Calu3 (cell line): ENCODE measurements at regions not wholly inside any gene's neighbourhood (a gene's known extent, or its start where the extent isn't known, plus 50 kb on each side); places are given as distances from the start of the nearest gene placed in this dataset.

Source experiments
- BruUV-seq: library from RNA; stranded (reverse); fragments of 400-500 nt; replicated peaks from 2 replicates; lab custom pipeline; 2021; lab: Mats Ljungman, UMichigan
- CTCF ChIA-PET: fragments of 300-600 bp; sonication (Branson Sonifier 250); formaldehyde crosslinking; loops from one replicate; lab custom pipeline; 2022; ENCODE audit warnings: antibody characterized with exemption; lab: Charles Lee
- DNase-seq: peaks from one replicate; pipeline ENCODE4 v3.0.0; 2022
- H3K27ac Mint-ChIP-seq: one replicate; pipeline ENCODE4 v1.8.0; 2022; ENCODE audit warnings: mixed read lengths; ENCODE audit not compliant: unreplicated experiment
- H3K27me3 Mint-ChIP-seq: one replicate; pipeline ENCODE4 v1.8.0; 2022; ENCODE audit warnings: mixed read lengths; ENCODE audit not compliant: unreplicated experiment
- H3K36me3 Mint-ChIP-seq: one replicate; pipeline ENCODE4 v1.8.0; 2022; ENCODE audit warnings: mild to moderate bottlenecking, moderate library complexity, mixed read lengths; ENCODE audit not compliant: insufficient read depth, unreplicated experiment
- H3K4me1 Mint-ChIP-seq: one replicate; pipeline ENCODE4 v1.8.0; 2022; ENCODE audit warnings: mild to moderate bottlenecking, low read depth, mixed read lengths; ENCODE audit not compliant: unreplicated experiment
- H3K4me3 Mint-ChIP-seq: one replicate; pipeline ENCODE4 v1.8.0; 2022; ENCODE audit warnings: mild to moderate bottlenecking, low read depth, moderate library complexity, mixed read lengths; ENCODE audit not compliant: unreplicated experiment
- H3K9me3 Mint-ChIP-seq: one replicate; pipeline ENCODE4 v1.8.0; 2022; ENCODE audit warnings: low read depth, mixed read lengths; ENCODE audit not compliant: unreplicated experiment
- intact Hi-C: fragments of 100-400 bp; cut with micrococcal nuclease; formaldehyde crosslinking; loops from one replicate; pipeline ENCODE4 v1.10.0; 2022; ENCODE audit not compliant: unreplicated experiment
- TF ChIP-seq, protein P1 (sequence below): fragments of 200-600 bp; IDR thresholded peaks from one replicate; pipeline ENCODE4 v1.8.0; 2022; ENCODE audit warnings: antibody characterized with exemption; ENCODE audit not compliant: unreplicated experiment

DNA sequence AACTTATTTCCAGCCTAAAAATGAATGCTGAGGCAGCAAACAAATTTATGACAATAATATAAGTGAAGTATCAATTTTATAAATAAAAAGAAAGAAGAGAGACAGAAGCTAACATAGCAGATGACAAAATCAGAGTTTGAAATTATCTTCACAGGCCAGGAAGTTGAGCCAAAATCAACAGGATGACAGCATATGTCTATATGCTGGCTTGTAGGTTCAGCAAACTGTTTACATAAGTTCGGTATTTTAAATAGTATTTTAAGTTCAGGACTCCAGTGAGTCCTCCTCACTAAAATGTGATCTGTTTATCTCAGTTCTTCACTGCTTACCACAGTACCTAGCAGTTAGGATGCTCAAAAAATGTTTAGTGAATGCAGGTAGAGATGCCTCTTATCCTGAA lies 359.6 kb upstream of the SMC2 start:
- Mint-ChIP-seq H3K4me3 (no peak overlapping the region), H3K27ac (no peak overlapping the region), H3K36me3 (no peaks in the 10 kb centered on the region), H3K4me1 (no peaks in the 10 kb centered on the region), H3K9me3 (no peaks in the 10 kb centered on the region), H3K27me3 (no peaks in the 10 kb centered on the region)
- TF ChIP-seq, protein P1, sequence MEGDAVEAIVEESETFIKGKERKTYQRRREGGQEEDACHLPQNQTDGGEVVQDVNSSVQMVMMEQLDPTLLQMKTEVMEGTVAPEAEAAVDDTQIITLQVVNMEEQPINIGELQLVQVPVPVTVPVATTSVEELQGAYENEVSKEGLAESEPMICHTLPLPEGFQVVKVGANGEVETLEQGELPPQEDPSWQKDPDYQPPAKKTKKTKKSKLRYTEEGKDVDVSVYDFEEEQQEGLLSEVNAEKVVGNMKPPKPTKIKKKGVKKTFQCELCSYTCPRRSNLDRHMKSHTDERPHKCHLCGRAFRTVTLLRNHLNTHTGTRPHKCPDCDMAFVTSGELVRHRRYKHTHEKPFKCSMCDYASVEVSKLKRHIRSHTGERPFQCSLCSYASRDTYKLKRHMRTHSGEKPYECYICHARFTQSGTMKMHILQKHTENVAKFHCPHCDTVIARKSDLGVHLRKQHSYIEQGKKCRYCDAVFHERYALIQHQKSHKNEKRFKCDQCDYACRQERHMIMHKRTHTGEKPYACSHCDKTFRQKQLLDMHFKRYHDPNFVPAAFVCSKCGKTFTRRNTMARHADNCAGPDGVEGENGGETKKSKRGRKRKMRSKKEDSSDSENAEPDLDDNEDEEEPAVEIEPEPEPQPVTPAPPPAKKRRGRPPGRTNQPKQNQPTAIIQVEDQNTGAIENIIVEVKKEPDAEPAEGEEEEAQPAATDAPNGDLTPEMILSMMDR, result no peak
- no peak for DNase-seq
- CTCF ChIA-PET, result no interaction called here
- no TSS peak for BruUV-seq
- intact Hi-C loops, result no loop called here

DNA sequence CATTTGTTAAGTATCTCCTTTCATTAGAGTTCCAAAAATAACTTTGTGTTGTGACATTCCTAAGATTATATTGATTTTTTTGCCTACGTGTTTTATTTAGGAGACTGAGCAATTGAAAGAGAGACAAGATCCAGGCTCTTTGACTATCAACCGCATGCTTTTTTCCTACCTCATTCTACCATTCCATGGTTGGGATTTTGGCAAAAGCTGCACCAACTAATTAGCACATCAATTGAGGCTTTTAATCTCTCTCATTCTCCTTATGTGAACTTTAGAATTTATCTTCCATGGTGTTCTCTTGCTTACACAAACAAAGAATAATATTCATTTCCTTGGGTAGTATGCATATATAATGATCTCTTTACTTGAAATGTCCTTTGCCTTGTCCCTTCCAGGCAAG lies 338.7 kb upstream of the SMC2 start:
- no peak overlapping the region for H3K27ac Mint-ChIP-seq
- TF ChIP-seq, protein P1, result no peak
- DNase-seq, result no peak
- no peaks in the 10 kb centered on the region for H3K36me3 Mint-ChIP-seq
- H3K9me3 Mint-ChIP-seq, result peaks cover 3% of the 10 kb centered on the region
- H3K4me1 Mint-ChIP-seq, result no peaks in the 10 kb centered on the region
- CTCF ChIA-PET, result no interaction called here
- no peak overlapping the region for H3K4me3 Mint-ChIP-seq
- intact Hi-C loops, result no loop called here
- no TSS peak for BruUV-seq
- no peaks in the 10 kb centered on the region for H3K27me3 Mint-ChIP-seq

DNA sequence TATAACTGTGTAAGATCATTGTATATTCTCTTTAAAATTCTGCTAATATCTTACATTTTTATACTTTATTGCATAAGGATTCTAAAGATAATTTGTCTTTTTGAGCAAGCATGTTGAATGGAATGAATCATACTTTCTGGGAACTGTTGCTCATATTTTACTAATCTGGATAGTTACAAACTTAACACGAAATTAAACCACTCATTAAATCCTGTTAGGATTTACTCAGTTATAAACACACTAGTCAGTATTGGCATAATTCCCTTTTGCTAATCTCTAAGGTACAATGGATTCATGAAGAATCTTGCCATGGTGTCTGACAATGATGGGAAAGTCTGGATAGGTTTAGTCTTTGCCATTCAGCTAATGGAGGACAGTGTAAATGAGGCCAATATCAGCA lies 338.1 kb upstream of the SMC2 start:
- Mint-ChIP-seq H3K4me3 (no peak overlapping the region), H3K27ac (no peak overlapping the region), H3K9me3 (peaks cover 3% of the 10 kb centered on the region), H3K27me3 (no peaks in the 10 kb centered on the region), H3K36me3 (no peaks in the 10 kb centered on the region), H3K4me1 (no peaks in the 10 kb centered on the region)
- TF ChIP-seq, protein P1, result no peak
- no TSS peak for BruUV-seq
- no peak for DNase-seq
- CTCF ChIA-PET, result no interaction called here
- intact Hi-C loops, result no loop called here

DNA sequence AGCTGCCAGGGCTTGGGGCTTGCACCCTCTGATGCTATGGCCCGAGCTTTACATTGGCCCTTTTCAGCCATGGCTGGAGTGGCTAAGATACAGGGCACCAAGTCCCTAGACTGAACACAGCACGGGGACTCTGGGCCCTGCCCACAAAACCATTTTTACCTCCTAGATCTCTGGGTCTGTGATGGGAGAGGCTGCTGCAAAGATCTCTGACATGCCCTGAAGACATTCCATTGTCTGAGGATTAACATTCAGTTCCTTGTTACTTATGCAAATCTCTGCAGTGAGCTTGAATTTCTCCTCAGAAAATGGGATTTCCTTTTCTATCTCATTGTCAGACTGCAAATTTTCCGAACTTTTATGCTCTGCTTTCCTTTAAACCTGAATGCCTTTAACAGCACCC lies 337.0 kb upstream of the SMC2 start:
- Mint-ChIP-seq H3K36me3 (no peaks in the 10 kb centered on the region), H3K4me3 (no peak overlapping the region), H3K4me1 (no peaks in the 10 kb centered on the region), H3K27ac (no peak overlapping the region), H3K9me3 (peaks cover 3% of the 10 kb centered on the region), H3K27me3 (no peaks in the 10 kb centered on the region)
- DNase-seq, result no peak
- TF ChIP-seq, protein P1, result no peak
- CTCF ChIA-PET, result no interaction called here
- no TSS peak for BruUV-seq
- intact Hi-C loops, result no loop called here
